ENCODE measurements at regions not wholly inside any gene's neighbourhood (a gene's known extent, or its start where the extent isn't known, plus 50 kb on each side); places are given as distances from the start of the nearest gene placed in this dataset.

- no peaks in the 10 kb centered on the region for H3K36me3 Mint-ChIP-seq
- H3K36me3 ChIP-seq (ENCODE audit: insufficient read depth, low read length) = no peaks in the 10 kb centered on the region
- H3K9me3 Mint-ChIP-seq = peaks cover 0 to 14% (median 5%) of the 10 kb centered on the region in 8 donors
- no peak overlapping the region for H3K4me3 ChIP-seq (ENCODE audit: low read length in 2 of 2)
- H3K27me3 ChIP-seq (ENCODE audit: insufficient read depth, low read length) = no peaks in the 10 kb centered on the region
- intact Hi-C loops (cut with micrococcal nuclease) = no loop called here
- H3K27ac Mint-ChIP-seq = no peak overlapping the region
- no peaks in the 10 kb centered on the region for H3K9me3 ChIP-seq (ENCODE audit: control insufficient read depth in 1 of 2, low read length in 2 of 2)
- no peaks in the 10 kb centered on the region for H3K4me1 Mint-ChIP-seq
- ChIA-PET POLR2A (ENCODE audit: partially characterized antibody) (no interaction called here), CTCF (ENCODE audit: partially characterized antibody) (no interaction called here)
- H3K27me3 Mint-ChIP-seq = no peaks in the 10 kb centered on the region
- no peaks in the 10 kb centered on the region for H3K4me1 ChIP-seq (ENCODE audit: insufficient read depth, low read length)
- H3K27ac ChIP-seq (ENCODE audit: low read depth, low read length) = no peak overlapping the region
- no peak overlapping the region for H3K4me3 Mint-ChIP-seq
- no peak for DNase-seq
Observed at GRCh38 chr18:66111018-66111417, 360.2 kb downstream of the CDH7 start.

DNA sequence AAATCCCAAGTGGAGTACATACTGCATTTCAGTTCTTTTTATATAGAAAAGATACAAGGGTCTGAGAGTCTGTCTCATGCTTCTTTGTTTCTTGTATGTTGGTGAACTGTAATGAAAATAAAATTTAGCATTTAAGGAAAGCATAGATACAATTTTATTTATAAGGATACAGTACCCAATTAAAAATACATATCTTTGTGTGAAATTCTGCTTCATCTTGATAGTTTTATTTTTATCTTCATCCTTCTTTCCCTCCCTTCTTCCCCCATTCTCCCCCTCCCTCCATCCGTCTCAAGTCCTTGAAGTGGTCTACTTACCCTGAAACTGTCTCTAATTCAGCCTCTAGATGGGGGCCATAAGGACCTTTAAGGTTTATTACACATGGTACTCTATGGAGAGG lies 359.8 kb downstream of the CDH7 start:
- Histone ChIP-seq H3K36me3 (ENCODE audit: insufficient read depth, low read length) (no peaks in the 10 kb centered on the region), H3K4me1 (ENCODE audit: insufficient read depth, low read length) (no peaks in the 10 kb centered on the region), H3K27ac (ENCODE audit: low read depth, low read length) (no peak overlapping the region), H3K9me3 (ENCODE audit: control insufficient read depth in 1 of 2, low read length in 2 of 2) (no peaks in the 10 kb centered on the region), H3K4me3 (ENCODE audit: low read length in 2 of 2) (no peak overlapping the region), H3K27me3 (ENCODE audit: insufficient read depth, low read length) (no peaks in the 10 kb centered on the region)
- Mint-ChIP-seq H3K27me3 (no peaks in the 10 kb centered on the region), H3K4me1 (no peaks in the 10 kb centered on the region), H3K36me3 (no peaks in the 10 kb centered on the region), H3K4me3 (no peak overlapping the region), H3K9me3 (peaks cover 0 to 18% (median 5%) of the 10 kb centered on the region in 8 donors), H3K27ac (no peak overlapping the region)
- POLR2A ChIA-PET (ENCODE audit: partially characterized antibody) = no interaction called here
- CTCF ChIA-PET (ENCODE audit: partially characterized antibody) = no interaction called here
- no peak for DNase-seq
- intact Hi-C loops (cut with micrococcal nuclease) = no loop called here

- Mint-ChIP-seq H3K27me3 (no peaks in the 10 kb centered on the region), H3K4me3 (no peak overlapping the region), H3K36me3 (no peaks in the 10 kb centered on the region), H3K4me1 (no peaks in the 10 kb centered on the region), H3K9me3 (peaks cover 0 to 14% (median 3%) of the 10 kb centered on the region in 8 donors), H3K27ac (no peak overlapping the region)
- POLR2A ChIA-PET (ENCODE audit: partially characterized antibody) = no interaction called here
- intact Hi-C loops (cut with micrococcal nuclease) = no loop called here
- Histone ChIP-seq H3K36me3 (ENCODE audit: insufficient read depth, low read length) (no peaks in the 10 kb centered on the region), H3K4me3 (ENCODE audit: low read length in 2 of 2) (no peak overlapping the region), H3K9me3 (ENCODE audit: control insufficient read depth in 1 of 2, low read length in 2 of 2) (no peaks in the 10 kb centered on the region), H3K27ac (ENCODE audit: low read depth, low read length) (no peak overlapping the region), H3K4me1 (ENCODE audit: insufficient read depth, low read length) (no peaks in the 10 kb centered on the region), H3K27me3 (ENCODE audit: insufficient read depth, low read length) (no peaks in the 10 kb centered on the region)
- CTCF ChIA-PET (ENCODE audit: partially characterized antibody) = no interaction called here
- no peak for DNase-seq
Observed at GRCh38 chr18:66109981-66110380, 359.2 kb downstream of the CDH7 start.

DNA sequence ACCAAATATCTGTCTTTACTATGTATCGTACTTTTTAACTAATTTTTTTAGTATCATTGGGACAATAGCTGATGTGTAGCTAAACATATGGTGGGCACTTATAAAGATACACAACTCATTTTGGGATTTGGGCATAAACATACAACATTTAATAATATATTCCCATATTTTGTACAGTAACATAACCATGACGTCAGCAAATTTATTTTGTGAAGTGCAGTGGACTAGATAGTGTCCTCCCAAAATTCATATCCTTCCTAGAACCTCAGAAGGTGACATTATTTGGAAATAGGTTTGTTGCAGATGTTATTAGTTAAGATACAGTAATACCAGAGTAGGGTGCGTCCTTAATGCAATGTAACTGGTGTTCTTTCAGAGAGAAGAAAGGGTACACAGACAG lies 356.7 kb downstream of the CDH7 start:
- Mint-ChIP-seq H3K4me1 (no peaks in the 10 kb centered on the region), H3K27me3 (no peaks in the 10 kb centered on the region), H3K27ac (no peak overlapping the region), H3K4me3 (no peak overlapping the region), H3K36me3 (no peaks in the 10 kb centered on the region), H3K9me3 (peaks cover 0 to 10% (median 2%) of the 10 kb centered on the region in 8 donors)
- no peak overlapping the region for H3K27ac ChIP-seq (ENCODE audit: low read depth, low read length)
- no peak overlapping the region for H3K4me3 ChIP-seq (ENCODE audit: low read length in 2 of 2)
- ChIA-PET POLR2A (ENCODE audit: partially characterized antibody) (no interaction called here), CTCF (ENCODE audit: partially characterized antibody) (no interaction called here)
- intact Hi-C loops (cut with micrococcal nuclease) = no loop called here
- DNase-seq = no peak
- H3K4me1 ChIP-seq (ENCODE audit: insufficient read depth, low read length) = no peaks in the 10 kb centered on the region
- H3K9me3 ChIP-seq (ENCODE audit: control insufficient read depth in 1 of 2, low read length in 2 of 2) = no peaks in the 10 kb centered on the region
- H3K36me3 ChIP-seq (ENCODE audit: insufficient read depth, low read length) = no peaks in the 10 kb centered on the region
- H3K27me3 ChIP-seq (ENCODE audit: insufficient read depth, low read length) = no peaks in the 10 kb centered on the region

DNA sequence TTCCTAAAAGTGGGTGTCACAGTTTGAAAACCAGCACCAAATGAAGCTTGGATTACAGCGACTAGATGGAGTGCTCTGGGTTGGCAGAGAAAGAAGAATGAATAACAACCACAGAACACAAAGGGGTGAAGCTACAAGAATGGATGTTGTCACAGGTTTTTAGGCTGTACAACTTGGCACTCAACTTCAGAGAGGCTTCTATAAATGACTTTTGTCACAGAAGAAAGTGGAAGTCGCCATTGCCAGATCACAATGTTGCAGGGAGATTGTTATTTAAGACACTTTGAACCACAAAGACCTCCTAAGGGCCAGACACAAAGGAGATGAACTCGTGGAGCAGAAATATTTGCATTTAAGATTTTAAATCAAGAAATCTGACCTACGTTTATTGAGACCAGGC lies 354.2 kb downstream of the CDH7 start:
- intact Hi-C loops (cut with micrococcal nuclease) = no loop called here
- H3K27me3 Mint-ChIP-seq = no peaks in the 10 kb centered on the region
- H3K9me3 Mint-ChIP-seq = peaks cover 0 to 6% (median 0%) of the 10 kb centered on the region in 8 donors
- no peak for DNase-seq
- CTCF ChIA-PET (ENCODE audit: partially characterized antibody) = no interaction called here
- H3K36me3 Mint-ChIP-seq = no peaks in the 10 kb centered on the region
- no peak overlapping the region for H3K27ac Mint-ChIP-seq
- Histone ChIP-seq H3K27me3 (ENCODE audit: insufficient read depth, low read length) (no peaks in the 10 kb centered on the region), H3K9me3 (ENCODE audit: control insufficient read depth in 1 of 2, low read length in 2 of 2) (no peaks in the 10 kb centered on the region), H3K36me3 (ENCODE audit: insufficient read depth, low read length) (no peaks in the 10 kb centered on the region), H3K27ac (ENCODE audit: low read depth, low read length) (no peak overlapping the region), H3K4me3 (ENCODE audit: low read length in 2 of 2) (no peak overlapping the region), H3K4me1 (ENCODE audit: insufficient read depth, low read length) (no peaks in the 10 kb centered on the region)
- H3K4me1 Mint-ChIP-seq = no peaks in the 10 kb centered on the region
- POLR2A ChIA-PET (ENCODE audit: partially characterized antibody) = no interaction called here
- no peak overlapping the region for H3K4me3 Mint-ChIP-seq

DNA sequence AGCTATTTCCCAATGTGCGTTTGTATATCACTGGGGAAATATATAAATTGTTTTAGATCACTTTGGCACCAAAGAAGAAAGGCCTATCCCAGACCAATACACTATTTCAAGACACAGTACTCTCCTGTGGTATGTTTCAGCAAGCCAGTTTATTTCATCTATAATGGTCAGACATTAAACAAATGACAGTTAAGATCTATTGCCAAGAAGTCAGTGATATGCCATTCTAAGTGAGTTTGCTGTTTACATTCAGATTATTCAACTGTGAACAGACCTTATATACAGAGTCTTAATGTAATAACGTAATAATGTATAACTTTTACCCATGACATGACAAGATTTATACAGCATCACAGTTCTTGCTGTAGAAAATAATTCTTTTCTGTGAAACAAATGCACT lies 352.7 kb downstream of the CDH7 start:
- CTCF ChIA-PET (ENCODE audit: partially characterized antibody) = no interaction called here
- no peaks in the 10 kb centered on the region for H3K27me3 Mint-ChIP-seq
- no peak overlapping the region for H3K4me3 Mint-ChIP-seq

DNA sequence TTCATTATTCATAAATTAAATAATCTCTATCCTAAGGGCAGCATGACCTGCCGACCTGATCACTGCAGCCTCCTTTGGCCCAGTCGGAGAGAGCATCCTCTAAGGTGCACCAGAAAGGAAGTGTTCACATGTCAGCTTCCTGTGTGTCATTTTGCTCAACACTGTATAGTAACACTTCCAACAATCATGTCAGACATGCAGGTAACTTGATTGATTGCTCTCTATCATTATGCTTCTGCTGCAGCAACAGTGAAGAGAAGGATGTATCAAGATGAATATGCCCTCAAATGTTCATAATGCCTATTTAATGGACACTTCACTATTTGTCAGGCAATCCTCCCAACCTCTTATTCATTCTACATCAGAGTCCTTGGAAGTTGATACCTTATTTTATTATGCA lies 332.3 kb downstream of the CDH7 start:
- no peak for DNase-seq
- H3K36me3 ChIP-seq (ENCODE audit: insufficient read depth, low read length) = no peaks in the 10 kb centered on the region
- no peaks in the 10 kb centered on the region for H3K27me3 Mint-ChIP-seq
- POLR2A ChIA-PET (ENCODE audit: partially characterized antibody) = no interaction called here
- no peak overlapping the region for H3K4me3 ChIP-seq (ENCODE audit: low read length in 2 of 2)
- CTCF ChIA-PET (ENCODE audit: partially characterized antibody) = no interaction called here
- H3K36me3 Mint-ChIP-seq = no peaks in the 10 kb centered on the region
- H3K4me3 Mint-ChIP-seq = no peak overlapping the region
- H3K27me3 ChIP-seq (ENCODE audit: insufficient read depth, low read length) = no peaks in the 10 kb centered on the region
- H3K27ac Mint-ChIP-seq = no peak overlapping the region
- no peaks in the 10 kb centered on the region for H3K9me3 ChIP-seq (ENCODE audit: control insufficient read depth in 1 of 2, low read length in 2 of 2)
- H3K27ac ChIP-seq (ENCODE audit: low read depth, low read length) = no peak overlapping the region
- H3K4me1 Mint-ChIP-seq = no peaks in the 10 kb centered on the region
- intact Hi-C loops (cut with micrococcal nuclease) = loop anchor here (10.0 kb wide), 1 partner anchor 282 kb away; no protein-coding TSS in a partner anchor
- peaks cover 0 to 22% (median 3%) of the 10 kb centered on the region in 8 donors for H3K9me3 Mint-ChIP-seq
- H3K4me1 ChIP-seq (ENCODE audit: insufficient read depth, low read length) = no peaks in the 10 kb centered on the region

More for the DNA sequence above, 352.7 kb downstream of the CDH7 start:
- H3K4me3 ChIP-seq (ENCODE audit: low read length in 2 of 2) = no peak overlapping the region
- no peaks in the 10 kb centered on the region for H3K9me3 ChIP-seq (ENCODE audit: control insufficient read depth in 1 of 2, low read length in 2 of 2)
- intact Hi-C loops (cut with micrococcal nuclease) = no loop called here
- H3K27me3 ChIP-seq (ENCODE audit: insufficient read depth, low read length) = no peaks in the 10 kb centered on the region
- no peaks in the 10 kb centered on the region for H3K36me3 ChIP-seq (ENCODE audit: insufficient read depth, low read length)
- no peaks in the 10 kb centered on the region for H3K4me1 Mint-ChIP-seq
- no peak overlapping the region for H3K27ac ChIP-seq (ENCODE audit: low read depth, low read length)
- no peak for DNase-seq
- peaks cover 0 to 12% (median 0%) of the 10 kb centered on the region in 8 donors for H3K9me3 Mint-ChIP-seq
- no peaks in the 10 kb centered on the region for H3K4me1 ChIP-seq (ENCODE audit: insufficient read depth, low read length)
- H3K36me3 Mint-ChIP-seq = no peaks in the 10 kb centered on the region
- no peak overlapping the region for H3K27ac Mint-ChIP-seq
- POLR2A ChIA-PET (ENCODE audit: partially characterized antibody) = no interaction called here
